ENCODE measurements at regions not wholly inside any gene's neighbourhood (a gene's known extent, or its start where the extent isn't known, plus 50 kb on each side); places are given as distances from the start of the nearest gene placed in this dataset.

- no peak overlapping the region for H2AFZ ChIP-seq (ENCODE audit: low read length)
- no peak for TF ChIP-seq CTCF (conservative IDR thresholded peaks at IDR 0.05)
- no peak overlapping the region for H3K4ac ChIP-seq (ENCODE audit: low read depth, low read length)
- H4K20me1 ChIP-seq (ENCODE audit: control insufficient read depth, insufficient read depth, insufficient read length) = no peaks in the 10 kb centered on the region
- Mint-ChIP-seq H3K4me3 (no peak overlapping the region), H3K36me3 (ENCODE audit: insufficient read depth in 1 of 3, low read depth in 3 of 3) (no peaks in the 10 kb centered on the region), H3K4me1 (peaks cover 19 to 20% of the 10 kb centered on the region in 2 experiments), H3K9me3 (no peaks in the 10 kb centered on the region), H3K27me3 (ENCODE audit: low read depth) (no peaks in the 10 kb centered on the region), H3K27ac (no peak overlapping the region)
- H3K4me2 ChIP-seq (ENCODE audit: insufficient read depth, insufficient read length, low read length) = no peak overlapping the region
- no peak overlapping the region for H3K56ac ChIP-seq (ENCODE audit: insufficient read length, low read depth, low read length)
- H2AK5ac ChIP-seq (ENCODE audit: insufficient read length, low read length) = no peak overlapping the region
- no peak overlapping the region for H3K9ac ChIP-seq (ENCODE audit: extremely low read depth, insufficient read length, low read length)
- H3K9me3 ChIP-seq (ENCODE audit: control insufficient read depth, low read depth, low read length) = no peaks in the 10 kb centered on the region
- no peak overlapping the region for H3K14ac ChIP-seq (ENCODE audit: insufficient read depth, low read length)
- H2BK15ac ChIP-seq (ENCODE audit: low read depth, low read length) = no peak overlapping the region
- H4K5ac ChIP-seq (ENCODE audit: insufficient read length, low read depth, low read length) = no peak overlapping the region
- no peak overlapping the region for H3K18ac ChIP-seq (ENCODE audit: insufficient read length, low read depth, low read length)
- H3T11ph ChIP-seq (ENCODE audit: low read length) = no peak overlapping the region
- no peaks in the 10 kb centered on the region for H3K27me3 ChIP-seq (ENCODE audit: insufficient read depth, low read length)
- H2BK120ac ChIP-seq (ENCODE audit: low read depth, low read length, poor library complexity, severe bottlenecking) = no peak overlapping the region
- no peak for DNase-seq
- H3K23me2 ChIP-seq (ENCODE audit: insufficient read length, low read depth, low read length, poor library complexity, severe bottlenecking) = no peaks in the 10 kb centered on the region
- no peak overlapping the region for H2BK5ac ChIP-seq (ENCODE audit: insufficient read length, low read length)
- no peak overlapping the region for H2BK20ac ChIP-seq (ENCODE audit: low read depth, low read length, poor library complexity, severe bottlenecking)
- H3K4me1 ChIP-seq (ENCODE audit: insufficient read depth, low read length) = no peaks in the 10 kb centered on the region
- no peak overlapping the region for H4K8ac ChIP-seq (replicated peaks; ENCODE audit: insufficient read length, low read depth, low read length)
- no peaks in the 10 kb centered on the region for H3K79me1 ChIP-seq (ENCODE audit: insufficient read depth, low read depth, low read length, poor library complexity, severe bottlenecking)
- no CpG with 5 or more reads among the region's 1 CpG for WGBS (ENCODE audit: extremely low coverage, insufficient read length, low lambda C conversion rate)
- no peak overlapping the region for H4K91ac ChIP-seq (ENCODE audit: insufficient read length, low read depth, low read length)
- H2BK12ac ChIP-seq (ENCODE audit: insufficient read length, low read depth, low read length) = no peak overlapping the region
- H3K23ac ChIP-seq (ENCODE audit: insufficient read length, low read depth, low read length) = no peak overlapping the region
- H3K27ac ChIP-seq (ENCODE audit: insufficient read length, low read depth, low read length) = no peak overlapping the region
- no peaks in the 10 kb centered on the region for H3K79me2 ChIP-seq (ENCODE audit: insufficient read depth, low read length)
Measured at GRCh38 chr12:23043646-23044045, 418.7 kb downstream of the ETNK1 start.
